GM18499 (cell line): ENCODE measurements at regions not wholly inside any gene's neighbourhood (a gene's known extent, or its start where the extent isn't known, plus 50 kb on each side); places are given as distances from the start of the nearest gene placed in this dataset.
A peak's percentile ranks its signal among the peaks of the same experiment; 100 is the strongest.
"Not testable (repeated sequence)": the region's sequence is repeated elsewhere in the genome, so short reads cannot be mapped to it uniquely, and the experiment has no call there.

ENCODE experiments used
- ATAC-seq: cut with Tn5 transposase; IDR thresholded peaks from one replicate; pipeline ENCODE4 v1.9.1; 2021; ENCODE audit warnings: moderate number of reproducible peaks; ENCODE audit not compliant: insufficient read depth, unreplicated experiment

DNA sequence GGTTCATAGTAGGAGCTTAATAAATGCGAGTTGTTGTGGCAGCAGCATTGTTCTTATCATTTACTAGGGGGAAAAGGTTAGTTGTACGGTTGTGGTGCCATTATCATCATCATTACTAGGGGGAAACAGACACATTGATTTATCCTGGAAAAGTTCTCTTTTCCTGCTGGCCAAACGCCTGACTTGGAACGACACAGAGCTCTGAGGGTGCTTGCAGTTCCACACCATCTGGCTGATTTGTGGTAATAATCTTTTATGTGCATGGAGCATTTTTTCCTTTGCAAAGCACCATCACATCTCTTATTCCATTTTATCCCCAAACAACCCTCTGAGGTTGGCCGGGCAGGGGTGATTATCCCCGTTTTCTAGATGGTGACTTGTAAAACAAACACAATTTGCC, 219.4 kb downstream of the BUB3 start:
- no peak for ATAC-seq

- no peak for ATAC-seq
Measured at GRCh38 chr10:123375097-123375496, 220.9 kb downstream of the BUB3 start.

DNA sequence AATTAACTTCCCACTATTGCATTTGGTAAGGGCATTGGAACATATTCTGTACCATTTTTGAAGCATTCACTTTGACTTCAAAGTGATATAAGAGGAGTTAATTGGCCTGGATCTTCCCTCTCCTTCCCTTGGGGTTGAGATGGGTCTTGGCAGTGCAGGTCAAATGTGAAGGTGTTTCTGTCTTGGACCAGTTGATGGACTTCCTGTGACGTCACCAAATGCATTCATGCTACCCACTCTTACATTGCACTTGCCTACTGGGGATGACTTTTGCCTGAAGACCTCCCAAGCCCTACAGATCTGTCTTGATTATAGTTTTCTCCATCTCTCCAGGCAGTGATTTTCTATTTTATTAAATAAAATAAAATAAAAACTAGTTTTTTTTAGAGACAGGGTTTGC, 221.5 kb downstream of the BUB3 start:
- no peak for ATAC-seq

- no peak for ATAC-seq
Measured at GRCh38 chr10:123377883-123378282, 223.7 kb downstream of the BUB3 start.

DNA sequence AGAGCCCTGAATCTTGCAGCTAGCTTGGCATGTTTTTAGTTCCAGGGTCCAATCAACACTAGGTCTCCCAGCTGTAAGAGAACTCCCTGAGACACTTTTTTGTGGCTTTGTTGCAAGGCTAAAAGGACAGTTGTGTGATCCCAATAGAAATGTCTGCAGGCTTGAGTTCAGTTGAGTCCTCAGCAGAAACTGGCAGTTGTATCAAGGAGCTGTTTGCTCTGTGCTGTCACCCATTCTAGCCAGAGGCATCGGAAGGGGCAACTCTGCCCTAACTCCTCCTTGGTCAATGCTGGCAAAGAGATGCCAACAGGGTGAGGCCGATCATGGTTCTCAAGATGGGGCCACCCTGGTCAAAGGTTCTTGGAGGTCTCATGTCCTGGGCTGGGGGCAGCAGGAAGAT, 224.1 kb downstream of the BUB3 start:
- ATAC-seq: no peak

DNA sequence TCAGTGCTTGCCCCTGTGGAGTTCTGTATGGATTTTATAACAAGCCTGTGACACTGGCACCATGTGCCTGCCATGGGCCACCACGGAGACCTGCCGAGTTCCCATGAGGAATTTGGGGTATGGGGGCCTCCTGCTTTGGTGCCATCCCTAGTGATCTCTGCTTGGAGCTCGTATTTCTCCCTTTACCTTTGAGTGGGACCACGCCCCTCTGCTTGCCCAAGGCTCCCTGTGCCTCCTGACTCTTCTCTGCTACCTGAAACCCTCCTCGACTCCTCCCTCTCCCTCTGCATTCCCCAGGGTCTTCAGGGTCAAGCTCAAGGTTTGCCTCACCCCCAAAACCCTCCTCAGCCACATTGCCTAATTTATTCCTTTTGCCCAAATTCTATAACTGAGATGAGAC, 225.0 kb downstream of the BUB3 start:
- ATAC-seq: no peak

GRCh38 chr10:123380491-123381085, 226.4 kb downstream of the BUB3 start:
- no peak for ATAC-seq

DNA sequence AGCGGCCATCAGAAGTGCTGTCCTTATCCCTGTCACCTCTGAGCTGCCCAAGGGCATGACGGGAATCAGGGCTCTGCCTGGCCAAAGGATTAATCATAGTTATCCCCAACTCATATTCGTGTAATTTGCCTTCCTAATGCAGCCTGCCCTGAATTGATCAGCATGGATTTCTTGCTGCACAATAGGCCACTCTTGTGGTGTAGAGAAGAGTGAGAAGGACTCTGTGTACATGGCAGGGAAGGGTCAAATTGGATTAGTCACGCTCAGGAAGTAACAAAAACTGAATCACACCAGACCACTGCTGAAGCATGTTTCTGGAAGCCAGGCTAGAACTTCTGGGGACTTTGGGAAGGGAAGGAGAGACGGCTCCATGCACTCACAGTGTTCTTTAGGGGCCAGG, 227.0 kb downstream of the BUB3 start:
- ATAC-seq: no peak

DNA sequence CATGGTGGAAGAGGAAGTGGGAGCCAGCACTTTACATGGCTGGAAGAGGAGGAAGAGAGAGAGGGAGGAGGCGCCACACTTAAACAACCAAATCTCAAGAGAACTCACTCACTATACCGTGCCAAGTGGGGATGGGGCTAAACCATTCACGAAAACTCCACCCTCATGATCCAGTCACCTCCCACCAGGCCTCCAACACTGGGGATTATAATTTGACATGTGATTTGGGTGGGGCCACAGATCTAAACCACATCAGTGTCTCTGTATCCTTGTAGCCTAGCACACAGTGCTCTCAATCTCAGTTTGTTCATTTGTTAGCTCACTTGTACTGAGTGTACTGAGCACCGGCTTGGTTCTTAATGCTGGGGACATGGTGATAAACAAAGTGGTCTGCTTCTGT, 228.3 kb downstream of the BUB3 start:
- ATAC-seq: no peak

- no peak for ATAC-seq
Measured at GRCh38 chr10:123385508-123386080, 231.4 kb downstream of the BUB3 start.

DNA sequence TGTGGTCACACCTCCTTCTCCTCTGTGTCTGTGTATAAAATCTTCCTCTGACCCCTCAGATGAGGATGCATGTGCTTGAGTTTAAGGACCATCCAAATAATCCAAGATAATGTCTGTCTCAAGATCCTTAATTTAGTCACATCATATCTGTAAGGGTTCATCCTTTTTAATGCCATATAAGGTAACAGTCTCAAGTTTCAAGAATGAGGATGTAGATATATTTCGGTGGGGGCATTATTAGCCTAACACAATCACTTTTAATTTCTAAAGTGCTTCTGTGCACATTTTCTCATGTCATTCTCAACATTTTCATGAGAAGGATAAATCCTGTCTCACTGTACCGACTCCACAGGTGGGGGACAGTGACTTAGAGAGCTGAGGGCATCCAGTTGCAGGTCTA, 235.3 kb downstream of the BUB3 start:
- ATAC-seq: no peak

- no peak for ATAC-seq
Measured at GRCh38 chr10:123390332-123390731, 236.1 kb downstream of the BUB3 start.

- no peak for ATAC-seq
Measured at GRCh38 chr10:123390874-123391273, 236.7 kb downstream of the BUB3 start.

DNA sequence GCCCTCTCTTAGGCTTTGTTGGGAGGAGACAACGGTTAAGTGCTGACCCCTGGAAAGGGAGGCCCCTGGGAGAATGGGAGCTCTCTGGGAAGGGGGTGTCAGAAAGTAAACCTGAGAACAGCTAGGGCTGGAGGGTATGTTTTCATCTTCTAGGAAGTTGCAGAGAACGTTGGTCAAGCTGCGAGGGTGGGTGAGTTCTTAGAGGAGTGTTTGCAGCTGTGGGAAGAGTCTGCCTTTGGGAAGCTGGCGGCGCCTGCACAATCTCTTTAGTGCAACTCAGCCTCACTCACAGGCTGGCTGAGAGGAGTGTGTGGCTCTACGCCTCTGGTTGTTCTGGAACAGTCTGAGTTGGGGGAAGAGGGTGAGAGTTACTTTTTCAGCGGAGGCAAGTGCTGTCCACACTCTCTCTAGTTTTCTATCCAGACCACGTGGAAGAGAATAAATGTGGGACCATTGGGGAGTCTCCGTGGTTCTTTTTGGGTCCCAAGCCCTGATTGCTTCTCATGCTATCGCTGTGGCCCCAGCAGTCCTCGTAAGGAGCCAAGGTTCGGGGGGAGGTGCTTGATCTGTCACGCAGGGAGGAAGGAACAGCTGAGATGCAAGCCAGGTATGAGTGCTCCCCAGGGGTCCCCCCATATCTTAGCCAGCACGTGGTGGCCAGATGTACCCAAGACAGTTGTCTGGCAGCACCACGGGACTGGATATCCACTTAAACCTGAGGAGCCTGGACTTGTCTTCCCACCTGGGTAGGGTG, 237.2 kb downstream of the BUB3 start:
- ATAC-seq: peak; percentile 27

- peak; percentile 66 for ATAC-seq
Measured at GRCh38 chr10:123392182-123392963, 238.2 kb downstream of the BUB3 start.

DNA sequence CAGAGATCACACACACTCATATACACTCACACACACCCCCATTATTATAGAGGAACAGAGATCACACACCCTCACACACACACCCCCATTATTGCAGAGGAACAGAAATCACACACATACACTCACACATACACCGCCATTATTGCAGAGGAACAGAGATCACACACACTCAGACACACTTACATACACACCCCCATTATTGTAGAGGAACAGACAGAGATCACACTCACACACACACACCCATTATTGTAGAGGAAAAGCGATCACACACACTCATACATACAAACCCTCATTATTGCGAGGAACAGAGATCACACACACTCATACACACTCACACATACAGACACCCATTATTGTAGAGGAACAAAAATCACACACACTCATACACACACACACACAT, 239.0 kb downstream of the BUB3 start:
- no peak for ATAC-seq

DNA sequence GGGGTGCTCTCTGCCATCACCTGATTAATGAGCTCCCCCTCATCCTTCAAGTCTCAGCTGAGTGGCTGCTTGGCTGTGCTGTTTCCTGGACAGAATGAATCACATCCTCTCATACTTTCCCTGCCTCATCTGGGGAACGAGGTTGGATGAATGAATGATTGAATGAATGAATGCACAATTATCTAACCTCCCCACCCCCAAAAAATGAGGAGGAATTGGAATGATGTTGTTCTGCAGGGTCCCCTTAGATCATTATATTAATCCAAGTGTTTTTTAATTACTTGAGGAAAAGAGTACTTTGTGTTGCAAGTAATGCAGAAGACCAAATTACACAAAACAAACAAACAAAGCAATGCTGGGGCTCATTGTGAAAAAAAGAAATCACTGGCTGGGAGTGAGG, 240.2 kb downstream of the BUB3 start:
- no peak for ATAC-seq

- ATAC-seq: not testable (repeated sequence)
Measured at GRCh38 chr10:123395234-123395633, 241.0 kb downstream of the BUB3 start.

DNA sequence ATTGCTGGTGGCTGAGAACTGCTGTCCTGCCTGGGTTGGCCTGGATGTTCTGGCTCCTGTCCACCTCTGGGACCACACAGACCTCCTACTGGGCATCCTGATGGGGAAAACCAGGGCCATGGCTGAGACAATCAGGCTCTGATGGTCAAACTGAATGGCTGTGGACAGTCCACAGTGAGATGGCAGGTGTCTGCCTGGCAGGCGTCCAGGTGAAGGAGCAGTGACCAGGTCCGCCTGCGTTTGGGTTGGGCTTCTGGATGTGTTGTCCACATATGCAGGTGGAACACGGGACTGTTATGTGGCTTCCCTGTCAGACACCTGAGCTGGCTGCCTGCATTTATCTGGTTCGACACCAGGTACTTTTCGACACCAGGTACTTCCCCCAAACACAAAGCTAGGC, 241.7 kb downstream of the BUB3 start:
- ATAC-seq: no peak

DNA sequence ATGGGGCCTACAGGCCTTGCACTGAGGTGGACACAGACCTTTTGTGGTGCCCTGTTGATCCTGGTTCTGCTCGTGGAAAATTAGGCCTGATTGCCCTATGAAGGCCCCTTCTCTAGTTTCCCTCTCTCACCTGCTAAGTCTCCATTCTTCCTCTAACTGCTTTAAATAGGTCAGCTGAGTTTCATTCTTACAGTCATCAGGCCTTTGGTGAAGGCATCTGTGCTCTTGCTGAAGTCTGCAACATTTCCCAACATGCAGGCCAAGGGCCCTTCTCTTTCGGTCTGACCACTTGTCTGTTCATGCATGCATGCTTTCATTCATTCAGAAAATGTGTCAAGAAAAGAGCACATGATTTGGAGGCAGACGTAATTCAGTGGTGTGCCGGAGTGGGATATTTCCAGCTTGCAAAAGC, 244.0 kb downstream of the BUB3 start:
- ATAC-seq: peak; percentile 55

DNA sequence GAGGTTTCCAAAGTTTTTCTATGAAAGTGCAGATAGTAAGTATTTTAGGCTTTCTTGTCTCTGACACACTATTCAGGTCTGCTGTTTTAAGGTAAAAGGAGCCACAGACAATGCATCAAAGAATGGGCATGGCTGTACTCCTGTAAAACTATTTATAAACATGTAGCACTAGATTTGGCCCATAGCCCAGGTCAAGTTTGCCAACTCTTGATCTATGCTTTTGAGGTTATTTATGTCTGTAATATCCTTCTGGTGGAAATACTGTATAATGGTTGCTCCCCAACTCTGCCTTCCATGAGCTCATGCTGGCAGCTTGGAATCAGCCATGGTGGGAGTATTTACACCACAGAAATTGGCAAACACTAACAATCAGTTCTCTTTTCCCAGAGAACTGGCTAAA, 244.6 kb downstream of the BUB3 start:
- no peak for ATAC-seq
